B cell (primary cell): ENCODE measurements at regions not wholly inside any gene's neighbourhood (a gene's known extent, or its start where the extent isn't known, plus 50 kb on each side); places are given as distances from the start of the nearest gene placed in this dataset.

ENCODE experiments used
- EZH2 ChIP-seq: IDR thresholded peaks from 2 replicates; pipeline ENCODE4 v1.6.1; 2012; ENCODE audit warnings: borderline replicate concordance, low read depth, mild to moderate bottlenecking, moderate library complexity, low read length; ENCODE audit not compliant: insufficient read depth, poor library complexity, severe bottlenecking
- TF ChIP-seq, protein P1 (sequence below): fragments of 200-600 bp; IDR thresholded peaks from one replicate; pipeline ENCODE4 v1.8.0; 2022; ENCODE audit warnings: antibody characterized with exemption, mild to moderate bottlenecking

GRCh38 chr17:77851921-77852320 is 106.6 kb upstream of the TNRC6C start:
- TF ChIP-seq, protein P1, sequence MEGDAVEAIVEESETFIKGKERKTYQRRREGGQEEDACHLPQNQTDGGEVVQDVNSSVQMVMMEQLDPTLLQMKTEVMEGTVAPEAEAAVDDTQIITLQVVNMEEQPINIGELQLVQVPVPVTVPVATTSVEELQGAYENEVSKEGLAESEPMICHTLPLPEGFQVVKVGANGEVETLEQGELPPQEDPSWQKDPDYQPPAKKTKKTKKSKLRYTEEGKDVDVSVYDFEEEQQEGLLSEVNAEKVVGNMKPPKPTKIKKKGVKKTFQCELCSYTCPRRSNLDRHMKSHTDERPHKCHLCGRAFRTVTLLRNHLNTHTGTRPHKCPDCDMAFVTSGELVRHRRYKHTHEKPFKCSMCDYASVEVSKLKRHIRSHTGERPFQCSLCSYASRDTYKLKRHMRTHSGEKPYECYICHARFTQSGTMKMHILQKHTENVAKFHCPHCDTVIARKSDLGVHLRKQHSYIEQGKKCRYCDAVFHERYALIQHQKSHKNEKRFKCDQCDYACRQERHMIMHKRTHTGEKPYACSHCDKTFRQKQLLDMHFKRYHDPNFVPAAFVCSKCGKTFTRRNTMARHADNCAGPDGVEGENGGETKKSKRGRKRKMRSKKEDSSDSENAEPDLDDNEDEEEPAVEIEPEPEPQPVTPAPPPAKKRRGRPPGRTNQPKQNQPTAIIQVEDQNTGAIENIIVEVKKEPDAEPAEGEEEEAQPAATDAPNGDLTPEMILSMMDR, result no peak
- no peak for TF ChIP-seq EZH2
